Testis (tissue), 2 donors: ENCODE measurements at regions not wholly inside any gene's neighbourhood (a gene's known extent, or its start where the extent isn't known, plus 50 kb on each side); places are given as distances from the start of the nearest gene placed in this dataset.

Source experiments
- CTCF ChIP-seq, 3 experiments: fragments of 450-650 bp in 2 of 3; fragments of 200-600 bp in 1 of 3; sonication (generic) in 1 of 3; IDR thresholded peaks; one replicate each; pipeline ENCODE4 v1.5.1; 2016 to 2019; ENCODE audit warnings: antibody characterized with exemption in 3 of 3, mild to moderate bottlenecking in 2 of 3, moderate library complexity in 1 of 3
- POLR2A ChIP-seq: fragments of 450-650 bp; IDR thresholded peaks from one replicate; pipeline ENCODE4 v1.6.1; 2017; ENCODE audit warnings: antibody characterized with exemption, mild to moderate bottlenecking, moderate library complexity

- TF ChIP-seq POLR2A = no peak
- no peak for TF ChIP-seq CTCF (IDR thresholded peaks at IDR 0.05)
These were observed 81.8 kb upstream of the GJB6 start for GRCh38 chr13:20313896-20314295.
